ENCODE measurements at regions not wholly inside any gene's neighbourhood (a gene's known extent, or its start where the extent isn't known, plus 50 kb on each side); places are given as distances from the start of the nearest gene placed in this dataset.

DNA sequence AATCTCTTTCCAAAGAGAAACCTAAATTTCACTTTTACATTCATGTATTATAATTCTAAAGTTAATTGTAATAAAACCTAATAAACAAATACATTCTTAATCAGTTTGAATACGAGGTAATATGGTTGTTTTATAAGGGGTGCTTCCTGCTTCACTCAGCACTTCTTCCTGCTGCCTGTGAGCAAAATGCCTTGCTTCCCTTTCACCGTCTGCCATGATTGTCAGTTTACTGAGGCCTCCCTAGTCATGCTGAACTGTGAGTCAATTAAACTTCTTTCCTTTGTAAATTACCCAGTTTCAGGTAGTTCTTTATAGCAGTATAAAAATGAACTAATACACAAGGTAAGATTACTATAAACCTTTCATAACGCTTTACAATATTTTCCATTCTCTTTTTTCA, 491.1 kb upstream of the LRRC7 start:
- Histone ChIP-seq H3K9me2 (ENCODE audit: insufficient read depth, low read length) (no peaks in the 10 kb centered on the region), H3K9me3 (ENCODE audit: low read length) (no peaks in the 10 kb centered on the region), H3F3A (ENCODE audit: insufficient read depth, low read length, poor library complexity, severe bottlenecking) (no peaks in the 10 kb centered on the region), H3K27ac (ENCODE audit: low read length) (no peak overlapping the region), H4K20me1 (ENCODE audit: insufficient read depth) (no peaks in the 10 kb centered on the region), H3K79me2 (replicated peaks; ENCODE audit: insufficient read depth, low read length) (no peaks in the 10 kb centered on the region), H3K27me3 (ENCODE audit: insufficient read depth, low read depth, low read length) (no peaks in the 10 kb centered on the region), H3K9ac (ENCODE audit: low read length) (no peak overlapping the region), H2AFZ (ENCODE audit: low read depth, low read length) (no peak overlapping the region), H3K4me2 (ENCODE audit: low read length) (no peak overlapping the region), H3K36me3 (ENCODE audit: insufficient read depth, low read length) (no peaks in the 10 kb centered on the region), H3K4me3 (ENCODE audit: low read length) (no peak overlapping the region)
- TF ChIP-seq REST (IDR thresholded peaks at IDR 0.05; ENCODE audit: borderline replicate concordance) (no peak), RAD21 (conservative IDR thresholded peaks at IDR 0.05) (no peak)
- TF ChIP-seq, protein P1, sequence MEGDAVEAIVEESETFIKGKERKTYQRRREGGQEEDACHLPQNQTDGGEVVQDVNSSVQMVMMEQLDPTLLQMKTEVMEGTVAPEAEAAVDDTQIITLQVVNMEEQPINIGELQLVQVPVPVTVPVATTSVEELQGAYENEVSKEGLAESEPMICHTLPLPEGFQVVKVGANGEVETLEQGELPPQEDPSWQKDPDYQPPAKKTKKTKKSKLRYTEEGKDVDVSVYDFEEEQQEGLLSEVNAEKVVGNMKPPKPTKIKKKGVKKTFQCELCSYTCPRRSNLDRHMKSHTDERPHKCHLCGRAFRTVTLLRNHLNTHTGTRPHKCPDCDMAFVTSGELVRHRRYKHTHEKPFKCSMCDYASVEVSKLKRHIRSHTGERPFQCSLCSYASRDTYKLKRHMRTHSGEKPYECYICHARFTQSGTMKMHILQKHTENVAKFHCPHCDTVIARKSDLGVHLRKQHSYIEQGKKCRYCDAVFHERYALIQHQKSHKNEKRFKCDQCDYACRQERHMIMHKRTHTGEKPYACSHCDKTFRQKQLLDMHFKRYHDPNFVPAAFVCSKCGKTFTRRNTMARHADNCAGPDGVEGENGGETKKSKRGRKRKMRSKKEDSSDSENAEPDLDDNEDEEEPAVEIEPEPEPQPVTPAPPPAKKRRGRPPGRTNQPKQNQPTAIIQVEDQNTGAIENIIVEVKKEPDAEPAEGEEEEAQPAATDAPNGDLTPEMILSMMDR (IDR thresholded peaks at IDR 0.05; ENCODE audit: poor library complexity, severe bottlenecking) = no peak

DNA sequence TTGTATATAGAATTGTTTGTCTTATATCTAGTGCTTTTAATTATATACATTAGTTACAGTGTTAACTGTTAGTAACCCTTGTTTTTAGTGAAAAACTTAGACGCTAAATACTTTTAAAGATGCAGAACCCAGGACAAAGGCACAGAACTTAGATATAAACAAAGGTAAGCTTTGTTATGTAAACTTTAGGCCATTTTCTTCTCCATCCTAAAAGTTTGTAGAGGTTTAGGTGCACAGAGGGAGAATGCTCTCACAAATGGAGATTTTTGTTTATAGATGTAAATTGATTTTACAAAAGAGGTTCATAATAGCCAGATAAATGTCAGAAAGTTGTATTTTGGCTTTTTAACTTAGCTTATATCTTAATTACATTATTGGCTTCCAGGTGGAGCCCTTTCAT, 490.5 kb upstream of the LRRC7 start:
- Histone ChIP-seq H3K9me2 (ENCODE audit: insufficient read depth, low read length) (no peaks in the 10 kb centered on the region), H3K9me3 (ENCODE audit: low read length) (no peaks in the 10 kb centered on the region), H3K36me3 (ENCODE audit: insufficient read depth, low read length) (no peaks in the 10 kb centered on the region), H3K27me3 (ENCODE audit: insufficient read depth, low read depth, low read length) (no peaks in the 10 kb centered on the region), H3K9ac (ENCODE audit: low read length) (no peak overlapping the region), H3F3A (ENCODE audit: insufficient read depth, low read length, poor library complexity, severe bottlenecking) (no peaks in the 10 kb centered on the region), H4K20me1 (ENCODE audit: insufficient read depth) (no peaks in the 10 kb centered on the region), H3K4me3 (ENCODE audit: low read length) (no peak overlapping the region), H3K27ac (ENCODE audit: low read length) (no peak overlapping the region), H3K79me2 (replicated peaks; ENCODE audit: insufficient read depth, low read length) (no peaks in the 10 kb centered on the region), H3K4me2 (ENCODE audit: low read length) (no peak overlapping the region), H2AFZ (ENCODE audit: low read depth, low read length) (no peak overlapping the region)
- no peak for TF ChIP-seq REST (IDR thresholded peaks at IDR 0.05; ENCODE audit: borderline replicate concordance)
- TF ChIP-seq EP300 (conservative IDR thresholded peaks at IDR 0.05; ENCODE audit: poor library complexity, severe bottlenecking) = no peak
- TF ChIP-seq MXI1 (conservative IDR thresholded peaks at IDR 0.05; ENCODE audit: poor library complexity, severe bottlenecking) = no peak
- TF ChIP-seq POLR2AphosphoS5 (IDR thresholded peaks at IDR 0.05) = no peak
- no peak for TF ChIP-seq TAF1 (IDR thresholded peaks at IDR 0.05; ENCODE audit: low read depth)
- TF ChIP-seq, protein P1 (IDR thresholded peaks at IDR 0.05; ENCODE audit: poor library complexity, severe bottlenecking) = no peak
